Right lobe of liver (tissue), 4 donors: ENCODE measurements at regions not wholly inside any gene's neighbourhood (a gene's known extent, or its start where the extent isn't known, plus 50 kb on each side); places are given as distances from the start of the nearest gene placed in this dataset.

Experiments
- CTCF ChIP-seq, 4 donors: fragments of 200-600 bp in 3 of 4; fragments of 450-650 bp in 1 of 4; IDR thresholded peaks; one replicate each; pipeline versions ENCODE4 v1.5.1 to v1.8.0; 2016 to 2022; ENCODE audit warnings: antibody characterized with exemption in 4 of 4, mild to moderate bottlenecking in 2 of 4
- POLR2A ChIP-seq: fragments of 450-650 bp; IDR thresholded peaks from one replicate; pipeline ENCODE4 v1.6.1; 2017; ENCODE audit warnings: antibody characterized with exemption, mild to moderate bottlenecking
- donor health status: DM: no; HTN: no; CAD: no.
- donor health status: DM: no; HTN: no; CAD: no.
- donor health status: DM: no; HTN: yes; CAD: no.

GRCh38 chr6:14912226-14912625 lies 333.6 kb upstream of the JARID2 start:
- TF ChIP-seq CTCF (IDR thresholded peaks at IDR 0.05) (no peak), POLR2A (no peak)
